Skeletal muscle satellite cell (primary cell): ENCODE measurements at regions not wholly inside any gene's neighbourhood (a gene's known extent, or its start where the extent isn't known, plus 50 kb on each side); places are given as distances from the start of the nearest gene placed in this dataset.
"Not testable (repeated sequence)": the region's sequence is repeated elsewhere in the genome, so short reads cannot be mapped to it uniquely, and the experiment has no call there.

Experiments
- H3K27me3 ChIP-seq: 2 replicates; pipeline ENCODE4 v1.7.0; 2013; ENCODE audit warnings: low read length; ENCODE audit not compliant: control insufficient read depth, insufficient read depth
- H3K36me3 ChIP-seq: 2 replicates; pipeline ENCODE4 v1.7.0; 2013; ENCODE audit warnings: mild to moderate bottlenecking, control low read depth, low read length; ENCODE audit not compliant: insufficient read depth
- H3K4me1 ChIP-seq: 2 replicates; pipeline ENCODE4 v1.7.0; 2013; ENCODE audit warnings: low read length; ENCODE audit not compliant: control insufficient read depth, insufficient read depth
- H3K4me2 ChIP-seq: 2 replicates; pipeline ENCODE4 v1.7.0; 2013; ENCODE audit warnings: mild to moderate bottlenecking, low read length
- H3K4me3 ChIP-seq: 2 replicates; pipeline ENCODE4 v1.7.0; 2013; ENCODE audit warnings: low read length
- H3K9ac ChIP-seq: 2 replicates; pipeline ENCODE4 v1.7.0; 2013; ENCODE audit warnings: mild to moderate bottlenecking, low read depth, low read length, moderate library complexity
- H3K9me3 ChIP-seq: replicated peaks from 2 replicates; pipeline ENCODE4 v1.7.0; 2013; ENCODE audit warnings: mild to moderate bottlenecking, control low read depth, low read length

- Histone ChIP-seq H3K9me3 (no peaks in the 10 kb centered on the region), H3K36me3 (no peaks in the 10 kb centered on the region), H3K27me3 (no peaks in the 10 kb centered on the region), H3K4me3 (no peak overlapping the region), H3K4me2 (no peak overlapping the region), H3K4me1 (no peaks in the 10 kb centered on the region), H3K9ac (no peak overlapping the region)
Observed at GRCh38 chrX:66912417-66912816, 273.5 kb upstream of the EDA2R start.

DNA sequence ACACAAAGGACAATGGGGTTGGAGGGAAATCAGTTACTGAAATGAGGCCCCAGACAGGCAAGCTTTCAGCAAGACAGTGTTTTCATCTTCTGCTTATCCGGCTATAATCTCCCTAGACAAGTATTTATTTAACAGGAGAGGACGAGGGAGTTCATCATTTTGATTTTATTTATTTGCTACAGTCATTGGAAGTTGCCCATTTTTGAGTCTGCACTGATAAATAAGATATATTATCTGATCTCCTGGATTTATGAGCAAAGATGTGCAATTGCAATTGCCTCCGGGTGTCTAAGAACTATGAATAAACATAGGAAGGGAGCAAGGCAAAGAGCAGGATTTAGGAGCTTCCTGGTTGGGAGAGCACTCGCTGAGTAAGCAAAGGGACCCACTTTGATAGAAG is 263.2 kb upstream of the EDA2R start:
- H3K4me2 ChIP-seq, result no peak overlapping the region
- no peaks in the 10 kb centered on the region for H3K9me3 ChIP-seq
- no peaks in the 10 kb centered on the region for H3K27me3 ChIP-seq
- no peaks in the 10 kb centered on the region for H3K36me3 ChIP-seq
- no peak overlapping the region for H3K4me3 ChIP-seq
- H3K9ac ChIP-seq, result no peak overlapping the region
- H3K4me1 ChIP-seq, result no peaks in the 10 kb centered on the region

DNA sequence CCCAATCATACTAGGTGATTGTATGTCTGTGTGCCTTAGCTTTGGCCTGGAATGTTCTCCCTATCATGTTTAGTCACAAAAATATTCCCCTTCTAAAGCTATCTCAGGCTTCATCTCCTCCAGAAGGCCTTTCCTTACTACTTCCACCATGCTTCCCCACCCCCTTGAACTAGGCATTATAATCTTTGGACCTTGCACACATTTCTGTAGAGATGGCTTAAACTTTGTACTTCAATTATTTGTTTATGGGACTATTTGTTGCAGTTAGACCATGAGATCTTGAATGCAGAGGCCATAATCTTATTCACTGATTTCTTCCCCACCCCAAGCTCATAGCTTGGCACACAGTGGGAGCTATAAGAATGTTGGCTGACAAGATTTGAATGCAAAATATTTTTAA is 262.0 kb upstream of the EDA2R start:
- no peak overlapping the region for H3K4me2 ChIP-seq

DNA sequence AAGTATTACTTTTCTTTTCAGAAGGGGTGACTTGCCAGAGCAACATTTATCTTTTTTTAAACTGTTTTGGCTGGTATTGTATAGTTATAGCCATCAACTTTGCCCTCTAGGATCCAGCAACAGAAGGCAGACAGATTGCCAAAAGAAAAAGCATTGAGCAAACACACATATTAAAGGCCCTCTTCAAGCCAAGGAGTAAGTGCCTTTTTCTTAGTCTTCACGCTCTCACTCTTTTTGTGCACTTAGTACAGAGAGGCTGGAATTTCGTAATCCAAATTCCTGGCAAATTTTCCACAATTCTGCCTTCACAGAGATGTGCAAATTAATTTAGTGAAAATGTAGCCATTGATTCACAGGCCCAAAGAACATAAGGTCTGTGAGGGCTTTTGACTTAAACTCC is 253.1 kb upstream of the EDA2R start:
- Histone ChIP-seq H3K4me2 (no peak overlapping the region), H3K27me3 (no peaks in the 10 kb centered on the region), H3K36me3 (no peaks in the 10 kb centered on the region), H3K9me3 (no peaks in the 10 kb centered on the region), H3K9ac (no peak overlapping the region), H3K4me3 (no peak overlapping the region), H3K4me1 (no peaks in the 10 kb centered on the region)

More for the DNA sequence above, 262.0 kb upstream of the EDA2R start:
- Histone ChIP-seq H3K9me3 (no peaks in the 10 kb centered on the region), H3K36me3 (no peaks in the 10 kb centered on the region), H3K27me3 (no peaks in the 10 kb centered on the region), H3K9ac (no peak overlapping the region), H3K4me1 (no peaks in the 10 kb centered on the region), H3K4me3 (no peak overlapping the region)

DNA sequence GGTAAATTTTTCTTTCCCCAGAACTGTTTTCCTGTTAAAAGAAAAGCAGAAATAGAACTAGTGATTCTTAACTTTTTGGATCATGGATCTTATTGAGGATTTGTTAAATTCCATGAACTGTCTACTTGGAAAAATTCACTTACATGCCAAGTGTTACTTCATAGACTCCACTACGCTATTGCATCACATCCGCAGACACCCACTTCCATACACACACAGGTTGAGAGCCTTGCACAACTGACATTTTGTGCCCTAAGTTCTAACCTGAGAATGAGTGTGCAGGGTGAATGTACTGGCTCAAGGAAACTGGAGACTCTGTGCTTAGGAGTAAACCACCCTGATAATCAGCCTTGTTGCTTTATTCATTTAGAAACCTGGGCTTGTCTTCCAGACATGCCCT is 250.5 kb upstream of the EDA2R start:
- Histone ChIP-seq H3K27me3 (no peaks in the 10 kb centered on the region), H3K4me3 (no peak overlapping the region), H3K9ac (no peak overlapping the region), H3K9me3 (no peaks in the 10 kb centered on the region), H3K36me3 (no peaks in the 10 kb centered on the region), H3K4me1 (no peaks in the 10 kb centered on the region), H3K4me2 (no peak overlapping the region)

DNA sequence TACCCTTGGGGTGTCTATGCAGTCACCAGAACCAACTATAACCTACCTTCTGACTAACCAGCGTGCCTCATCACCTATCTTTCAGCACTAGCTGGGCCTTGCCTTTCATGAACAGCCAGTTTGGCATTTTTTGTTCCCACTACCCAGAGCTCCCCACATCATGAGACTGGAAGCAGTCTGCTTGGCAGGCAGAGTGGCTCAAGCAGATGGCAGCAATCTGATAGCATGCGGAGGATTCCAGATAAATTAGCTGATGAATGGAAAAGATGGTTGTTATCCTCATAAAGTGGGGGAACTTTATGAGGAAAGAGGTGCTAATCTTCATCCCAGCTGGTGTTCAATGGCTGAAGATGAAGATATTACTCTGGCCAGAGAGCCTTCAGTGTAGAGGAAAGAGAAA is 243.2 kb upstream of the EDA2R start:
- Histone ChIP-seq H3K9ac (no peak overlapping the region), H3K9me3 (no peaks in the 10 kb centered on the region), H3K4me3 (no peak overlapping the region), H3K4me1 (no peaks in the 10 kb centered on the region), H3K36me3 (no peaks in the 10 kb centered on the region), H3K27me3 (no peaks in the 10 kb centered on the region), H3K4me2 (no peak overlapping the region)

- no peaks in the 10 kb centered on the region for H3K9me3 ChIP-seq
- H3K4me1 ChIP-seq, result no peaks in the 10 kb centered on the region
- H3K4me3 ChIP-seq, result no peak overlapping the region
- no peak overlapping the region for H3K9ac ChIP-seq
- H3K4me2 ChIP-seq, result no peak overlapping the region
- no peaks in the 10 kb centered on the region for H3K36me3 ChIP-seq
- no peaks in the 10 kb centered on the region for H3K27me3 ChIP-seq
Observed at GRCh38 chrX:66876776-66877175, 237.9 kb upstream of the EDA2R start.

GRCh38 chrX:66872771-66873170 is 233.9 kb upstream of the EDA2R start:
- no peaks in the 10 kb centered on the region for H3K4me1 ChIP-seq
- no peaks in the 10 kb centered on the region for H3K9me3 ChIP-seq
- no peaks in the 10 kb centered on the region for H3K36me3 ChIP-seq
- H3K4me3 ChIP-seq, result no peak overlapping the region
- H3K9ac ChIP-seq, result no peak overlapping the region
- H3K4me2 ChIP-seq, result no peak overlapping the region
- H3K27me3 ChIP-seq, result no peaks in the 10 kb centered on the region

DNA sequence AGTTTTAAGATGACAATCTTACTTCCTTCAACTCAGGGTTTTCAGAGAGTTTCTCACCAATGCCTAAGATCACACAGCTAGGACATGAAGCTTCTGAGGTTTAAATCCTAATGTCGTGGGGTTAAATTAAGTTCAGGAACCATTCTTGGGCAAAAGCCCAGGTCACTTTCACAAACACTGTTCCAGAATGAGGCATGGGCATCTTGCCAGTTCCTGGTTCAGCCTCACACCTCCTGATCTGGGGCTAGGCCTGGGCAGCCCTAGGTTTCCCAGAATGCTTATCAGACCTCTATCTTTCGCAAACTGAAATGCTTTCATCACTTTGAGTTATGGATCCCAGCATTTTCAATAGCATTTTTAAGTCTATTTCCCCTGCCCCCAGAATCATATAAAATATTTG is 224.8 kb upstream of the EDA2R start:
- Histone ChIP-seq H3K4me3 (no peak overlapping the region), H3K4me2 (no peak overlapping the region), H3K9me3 (no peaks in the 10 kb centered on the region), H3K4me1 (no peaks in the 10 kb centered on the region), H3K36me3 (no peaks in the 10 kb centered on the region), H3K9ac (no peak overlapping the region), H3K27me3 (no peaks in the 10 kb centered on the region)

DNA sequence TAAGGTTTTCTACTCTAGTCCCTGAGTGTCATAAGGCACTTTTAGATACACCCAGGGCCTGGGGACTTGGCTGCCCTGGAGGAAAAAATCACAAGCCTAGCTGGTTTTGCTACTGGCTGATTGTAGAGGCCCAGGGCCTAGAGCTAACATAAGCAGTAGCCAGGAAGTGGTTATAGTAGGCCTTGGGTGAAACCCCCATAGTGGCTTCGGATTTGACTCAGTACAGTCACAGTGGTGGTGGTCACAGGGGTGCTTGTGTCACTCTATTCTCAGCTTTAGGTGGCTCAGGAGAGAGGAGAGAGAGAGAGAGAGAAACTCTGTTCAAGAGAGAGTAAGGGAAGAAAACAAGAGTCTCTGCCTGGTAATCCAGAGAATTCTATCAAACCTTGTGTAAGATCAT is 194.5 kb upstream of the EDA2R start:
- Histone ChIP-seq H3K9ac (no peak overlapping the region), H3K9me3 (no peaks in the 10 kb centered on the region), H3K4me3 (no peak overlapping the region), H3K4me2 (no peak overlapping the region), H3K36me3 (no peaks in the 10 kb centered on the region), H3K27me3 (no peaks in the 10 kb centered on the region), H3K4me1 (no peaks in the 10 kb centered on the region)

- H3K4me3 ChIP-seq, result no peak overlapping the region
- H3K9me3 ChIP-seq, result no peaks in the 10 kb centered on the region
- no peaks in the 10 kb centered on the region for H3K4me1 ChIP-seq
- H3K9ac ChIP-seq, result no peak overlapping the region
- no peak overlapping the region for H3K4me2 ChIP-seq
- H3K27me3 ChIP-seq, result no peaks in the 10 kb centered on the region
- H3K36me3 ChIP-seq, result no peaks in the 10 kb centered on the region
Observed at GRCh38 chrX:66815227-66815626, 176.3 kb upstream of the EDA2R start.

- H3K36me3 ChIP-seq, H3K4me2 ChIP-seq, H3K27me3 ChIP-seq, H3K4me3 ChIP-seq, H3K4me1 ChIP-seq, H3K9me3 ChIP-seq, H3K9ac ChIP-seq: not testable (repeated sequence)
Observed at GRCh38 chrX:66794514-66794913, 155.6 kb upstream of the EDA2R start.

GRCh38 chrX:66766318-66766717 is 127.4 kb upstream of the EDA2R start:
- no peaks in the 10 kb centered on the region for H3K4me1 ChIP-seq
- no peak overlapping the region for H3K4me3 ChIP-seq
- H3K36me3 ChIP-seq, result no peaks in the 10 kb centered on the region

More at GRCh38 chrX:66766318-66766717, 127.4 kb upstream of the EDA2R start:
- Histone ChIP-seq H3K9ac (no peak overlapping the region), H3K4me2 (no peak overlapping the region), H3K9me3 (no peaks in the 10 kb centered on the region), H3K27me3 (no peaks in the 10 kb centered on the region)
